Left lung (tissue), 4 donors: ENCODE measurements at regions not wholly inside any gene's neighbourhood (a gene's known extent, or its start where the extent isn't known, plus 50 kb on each side); places are given as distances from the start of the nearest gene placed in this dataset.
A peak's percentile ranks its signal among the peaks of the same experiment; 100 is the strongest.

ENCODE experiments used
- ATAC-seq: fragments of 200-7000 bp; cut with Tn5 transposase; one replicate; pipeline ENCODE4 v1.9.1; 2020; ENCODE audit warnings: moderate library complexity
- DNase-seq, 4 donors: peaks; one replicate each; pipeline ENCODE4 v3.0.0-alpha.2; 2013 to 2020
- H3K27ac ChIP-seq, 2 donors: fragments of 200-600 bp; sonication (generic) in 1 of 2; one replicate each; pipeline versions ENCODE4 v1.5.0 to v1.8.0; 2020 to 2021
- H3K27me3 ChIP-seq, 2 donors: fragments of 200-600 bp; sonication (generic) in 1 of 2; one replicate each; pipeline versions ENCODE4 v1.5.0 to v1.8.0; 2020 to 2021
- H3K36me3 ChIP-seq, 2 donors: fragments of 200-600 bp; sonication (generic) in 1 of 2; one replicate each; pipeline versions ENCODE4 v1.5.0 to v1.8.0; 2020 to 2021
- H3K4me1 ChIP-seq, 2 donors: fragments of 200-600 bp; one replicate each; pipeline ENCODE4 v1.8.0; 2021
- H3K4me3 ChIP-seq, 2 donors: fragments of 200-600 bp; sonication (generic) in 1 of 2; one replicate each; pipeline versions ENCODE4 v1.5.0 to v1.8.0; 2020 to 2021; ENCODE audit warnings: mild to moderate bottlenecking in 1 of 2
- H3K9me3 ChIP-seq, 2 donors: fragments of 200-600 bp; sonication (generic) in 1 of 2; one replicate each; pipeline versions ENCODE4 v1.5.0 to v1.8.0; 2020 to 2021
- intact Hi-C, 2 donors: fragments of 100-400 bp; cut with DNase I; formaldehyde crosslinking; loops; one replicate each; pipeline versions ENCODE4 v1.11.2 to v1.14.2; 2022
- TF ChIP-seq, protein P1 (sequence below), 2 donors: fragments of 200-600 bp; sonication (generic) in 1 of 2; IDR thresholded peaks; one replicate each; pipeline versions ENCODE4 v1.5.0 to v1.8.0; 2021; ENCODE audit warnings: antibody characterized with exemption in 2 of 2
- donor health status: DM: no; HTN: yes; CAD: no.
- donor health status: DM: no; HTN: no; CAD: no.

DNA sequence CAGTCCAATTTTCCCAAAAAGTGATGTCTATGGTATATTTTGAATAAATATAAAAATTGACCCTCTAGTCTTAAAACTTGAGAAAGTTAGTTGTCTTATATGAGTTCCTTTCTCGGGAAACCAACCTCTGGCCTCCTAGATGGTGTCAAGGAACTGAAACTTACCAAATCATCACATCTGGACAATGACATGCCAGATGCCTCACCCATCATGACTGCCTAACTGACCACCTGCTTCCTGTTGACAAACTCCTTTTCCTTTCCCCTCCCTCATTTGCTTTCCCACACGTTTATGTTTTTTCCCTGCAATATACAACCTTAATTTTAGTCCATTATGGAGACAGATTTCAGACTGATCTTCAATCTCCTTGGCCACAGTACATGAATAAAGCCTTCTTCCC lies 731.0 kb downstream of the EPHA7 start:
- H3K36me3 ChIP-seq = no peaks in the 10 kb centered on the region
- TF ChIP-seq, protein P1, sequence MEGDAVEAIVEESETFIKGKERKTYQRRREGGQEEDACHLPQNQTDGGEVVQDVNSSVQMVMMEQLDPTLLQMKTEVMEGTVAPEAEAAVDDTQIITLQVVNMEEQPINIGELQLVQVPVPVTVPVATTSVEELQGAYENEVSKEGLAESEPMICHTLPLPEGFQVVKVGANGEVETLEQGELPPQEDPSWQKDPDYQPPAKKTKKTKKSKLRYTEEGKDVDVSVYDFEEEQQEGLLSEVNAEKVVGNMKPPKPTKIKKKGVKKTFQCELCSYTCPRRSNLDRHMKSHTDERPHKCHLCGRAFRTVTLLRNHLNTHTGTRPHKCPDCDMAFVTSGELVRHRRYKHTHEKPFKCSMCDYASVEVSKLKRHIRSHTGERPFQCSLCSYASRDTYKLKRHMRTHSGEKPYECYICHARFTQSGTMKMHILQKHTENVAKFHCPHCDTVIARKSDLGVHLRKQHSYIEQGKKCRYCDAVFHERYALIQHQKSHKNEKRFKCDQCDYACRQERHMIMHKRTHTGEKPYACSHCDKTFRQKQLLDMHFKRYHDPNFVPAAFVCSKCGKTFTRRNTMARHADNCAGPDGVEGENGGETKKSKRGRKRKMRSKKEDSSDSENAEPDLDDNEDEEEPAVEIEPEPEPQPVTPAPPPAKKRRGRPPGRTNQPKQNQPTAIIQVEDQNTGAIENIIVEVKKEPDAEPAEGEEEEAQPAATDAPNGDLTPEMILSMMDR (IDR thresholded peaks at IDR 0.05) = no peak
- no peaks in the 10 kb centered on the region for H3K9me3 ChIP-seq
- no peaks in the 10 kb centered on the region for H3K4me1 ChIP-seq
- ATAC-seq (peak; percentile 39), DNase-seq (no peak)
- H3K27me3 ChIP-seq = no peaks in the 10 kb centered on the region
- H3K27ac ChIP-seq = no peak overlapping the region
- H3K4me3 ChIP-seq = no peak overlapping the region
- intact Hi-C loops = no loop called here

DNA sequence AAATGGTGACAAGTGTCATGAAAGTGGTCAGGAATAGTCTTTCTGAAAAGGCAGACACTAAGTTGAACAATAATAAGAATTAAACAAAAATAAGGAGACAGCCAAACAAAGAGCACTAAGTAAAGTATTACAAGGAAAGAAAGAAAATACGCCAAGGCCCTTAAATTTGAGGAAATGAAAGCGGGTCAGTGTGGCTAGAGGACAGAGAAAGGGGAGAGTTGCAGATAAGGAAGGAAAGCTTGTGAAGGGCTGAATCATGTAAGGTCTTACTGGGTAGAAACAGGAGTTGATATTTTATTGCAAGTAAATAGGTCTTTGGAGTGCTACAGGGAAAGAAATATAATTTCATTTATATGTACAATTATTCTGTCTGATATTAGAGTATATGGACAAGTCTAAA lies 732.1 kb downstream of the EPHA7 start:
- DNase-seq (no peak), ATAC-seq (no peak)
- intact Hi-C loops = no loop called here
- Histone ChIP-seq H3K27ac (no peak overlapping the region), H3K27me3 (no peaks in the 10 kb centered on the region), H3K9me3 (no peaks in the 10 kb centered on the region), H3K4me1 (no peaks in the 10 kb centered on the region), H3K4me3 (no peak overlapping the region), H3K36me3 (no peaks in the 10 kb centered on the region)
- TF ChIP-seq, protein P1 (IDR thresholded peaks at IDR 0.05) = no peak

DNA sequence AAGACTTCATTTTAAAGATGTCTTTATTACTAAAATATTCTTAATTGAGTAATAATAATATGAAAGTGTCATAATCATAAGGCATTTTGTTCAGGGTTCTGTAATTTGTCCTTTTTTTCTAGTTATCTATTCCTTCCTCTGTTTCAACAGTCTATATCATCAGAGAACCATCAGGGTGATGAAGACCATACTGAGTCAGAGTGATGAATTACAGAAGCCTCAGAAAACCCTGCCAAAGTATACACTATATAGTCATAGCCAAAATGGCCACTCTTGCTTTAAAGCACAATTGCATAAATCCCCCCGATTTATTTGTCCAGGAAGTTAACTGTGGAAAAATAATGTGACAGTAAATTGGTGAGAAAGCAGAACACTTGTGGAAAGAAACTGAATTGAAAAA lies 735.0 kb downstream of the EPHA7 start:
- ATAC-seq (no peak), DNase-seq (no peak)
- TF ChIP-seq, protein P1 (IDR thresholded peaks at IDR 0.05) = no peak
- H3K4me3 ChIP-seq = no peak overlapping the region
- no peaks in the 10 kb centered on the region for H3K27me3 ChIP-seq
- intact Hi-C loops = no loop called here
- no peaks in the 10 kb centered on the region for H3K36me3 ChIP-seq
- no peaks in the 10 kb centered on the region for H3K4me1 ChIP-seq
- H3K9me3 ChIP-seq = no peaks in the 10 kb centered on the region
- no peak overlapping the region for H3K27ac ChIP-seq

DNA sequence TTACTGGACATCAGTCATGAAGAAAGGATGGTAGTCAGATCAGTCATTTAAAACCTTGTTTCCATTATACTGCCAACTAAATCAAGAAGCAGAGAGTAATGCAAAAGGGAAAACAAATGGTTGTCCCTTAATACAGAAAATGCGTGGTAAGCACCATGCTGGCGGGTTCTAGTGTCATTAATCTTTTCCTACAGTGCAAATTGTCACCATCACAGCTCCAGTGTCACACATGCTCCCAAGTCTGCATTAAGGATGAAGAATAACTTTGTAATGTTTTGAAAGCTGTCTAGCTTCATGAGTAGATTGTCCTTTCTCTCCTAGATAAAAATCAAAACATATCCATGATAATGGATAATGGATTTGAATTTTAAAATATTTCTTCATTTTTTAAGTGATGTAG lies 735.6 kb downstream of the EPHA7 start:
- DNase-seq (no peak), ATAC-seq (no peak)
- no peaks in the 10 kb centered on the region for H3K4me1 ChIP-seq
- H3K36me3 ChIP-seq = no peaks in the 10 kb centered on the region
- H3K9me3 ChIP-seq = no peaks in the 10 kb centered on the region
- H3K27ac ChIP-seq = no peak overlapping the region
- H3K4me3 ChIP-seq = no peak overlapping the region
- no peaks in the 10 kb centered on the region for H3K27me3 ChIP-seq
- intact Hi-C loops = no loop called here
- TF ChIP-seq, protein P1 (IDR thresholded peaks at IDR 0.05) = no peak

DNA sequence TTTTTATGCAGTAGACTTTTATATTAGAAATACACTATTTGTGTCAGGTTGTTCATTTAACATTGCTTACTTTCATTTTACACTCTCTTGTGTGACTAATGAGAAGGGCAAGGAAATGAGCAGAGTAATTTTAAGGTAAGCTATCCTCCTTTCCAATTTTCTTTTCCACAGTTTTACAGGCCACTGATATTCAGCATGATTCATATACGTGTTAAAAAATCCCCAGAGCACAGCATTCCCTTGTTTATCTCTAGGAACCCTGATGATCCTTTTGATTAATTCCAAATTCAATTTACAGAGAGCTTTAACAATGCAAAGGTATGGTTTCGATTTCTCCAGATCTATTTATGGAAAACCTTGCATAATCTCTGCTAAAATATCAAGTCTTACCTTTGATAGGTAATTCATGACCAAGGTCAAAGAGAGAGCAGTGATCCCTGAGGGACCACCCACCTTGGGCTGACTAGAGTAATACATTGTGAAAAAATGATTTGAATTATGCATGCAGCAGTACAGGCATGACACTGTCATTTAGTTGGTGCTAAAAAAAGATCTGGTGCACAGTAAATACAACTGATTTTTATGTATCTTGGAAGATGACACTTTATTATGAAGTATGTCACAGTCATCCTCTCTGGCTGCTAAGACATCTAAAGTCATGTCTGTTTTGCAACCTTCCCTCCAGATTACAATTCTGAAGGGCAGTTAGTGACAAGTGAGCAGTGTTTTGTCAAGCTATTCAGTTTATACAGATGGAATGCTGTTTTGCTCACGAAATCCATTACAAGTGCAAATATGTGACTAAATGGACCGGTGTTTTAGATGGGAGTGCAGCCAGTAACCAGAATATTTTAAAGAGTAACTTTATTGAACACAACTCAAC lies 736.6 kb downstream of the EPHA7 start:
- TF ChIP-seq, protein P1 (IDR thresholded peaks at IDR 0.05) = no peak
- no peaks in the 10 kb centered on the region for H3K9me3 ChIP-seq
- no peaks in the 10 kb centered on the region for H3K27me3 ChIP-seq
- no peaks in the 10 kb centered on the region for H3K36me3 ChIP-seq
- intact Hi-C loops = no loop called here
- H3K4me1 ChIP-seq = no peaks in the 10 kb centered on the region
- no peak overlapping the region for H3K27ac ChIP-seq
- DNase-seq = no peak
- no peak overlapping the region for H3K4me3 ChIP-seq
- ATAC-seq = no peak
